ENCODE measurements at regions not wholly inside any gene's neighbourhood (a gene's known extent, or its start where the extent isn't known, plus 50 kb on each side); places are given as distances from the start of the nearest gene placed in this dataset.

GRCh38 chr21:35373998-35374397 lies 324.9 kb upstream of the RUNX1 start:
- DNase-seq (ENCODE audit: low read depth in 2 of 2): no peak

GRCh38 chr21:35372201-35372600 lies 323.1 kb upstream of the RUNX1 start:
- no peak for DNase-seq (ENCODE audit: low read depth in 2 of 2)

GRCh38 chr21:35370671-35371070 lies 321.6 kb upstream of the RUNX1 start:
- no peak for DNase-seq (ENCODE audit: low read depth in 2 of 2)

GRCh38 chr21:35370071-35370470 lies 321.0 kb upstream of the RUNX1 start:
- DNase-seq (ENCODE audit: low read depth in 2 of 2): no peak

- no peak for DNase-seq (ENCODE audit: low read depth in 2 of 2)
These were observed 319.2 kb upstream of the RUNX1 start for GRCh38 chr21:35368326-35368725.

GRCh38 chr21:35367553-35367952 lies 318.5 kb upstream of the RUNX1 start:
- no peak for DNase-seq (ENCODE audit: low read depth in 2 of 2)

- DNase-seq (ENCODE audit: low read depth in 2 of 2): peak; percentile 93 to 95
These were observed 317.4 kb upstream of the RUNX1 start for GRCh38 chr21:35366394-35367080.

- no peak for DNase-seq (ENCODE audit: low read depth in 2 of 2)
These were observed 314.4 kb upstream of the RUNX1 start for GRCh38 chr21:35363458-35363857.

GRCh38 chr21:35361988-35362387 lies 312.9 kb upstream of the RUNX1 start:
- DNase-seq (ENCODE audit: low read depth in 2 of 2): no peak

GRCh38 chr21:35360870-35361570 lies 311.9 kb upstream of the RUNX1 start:
- DNase-seq (ENCODE audit: low read depth in 2 of 2): no peak

- no peak for DNase-seq (ENCODE audit: low read depth in 2 of 2)
These were observed 310.0 kb upstream of the RUNX1 start for GRCh38 chr21:35359076-35359475.

- DNase-seq (ENCODE audit: low read depth in 2 of 2): no peak
These were observed 308.9 kb upstream of the RUNX1 start for GRCh38 chr21:35358008-35358407.

GRCh38 chr21:35357041-35357780 lies 308.1 kb upstream of the RUNX1 start:
- no peak for DNase-seq (ENCODE audit: low read depth in 2 of 2)

- no peak for DNase-seq (ENCODE audit: low read depth in 2 of 2)
These were observed 305.0 kb upstream of the RUNX1 start for GRCh38 chr21:35354078-35354477.

GRCh38 chr21:35352793-35353192 lies 303.7 kb upstream of the RUNX1 start:
- no peak for DNase-seq (ENCODE audit: low read depth in 2 of 2)

- peak; percentile 69 to 78 for DNase-seq (ENCODE audit: low read depth in 2 of 2)
These were observed 303.1 kb upstream of the RUNX1 start for GRCh38 chr21:35352066-35352770.

GRCh38 chr21:35351434-35351833 lies 302.3 kb upstream of the RUNX1 start:
- DNase-seq (ENCODE audit: low read depth in 2 of 2): no peak

- no peak for DNase-seq (ENCODE audit: low read depth in 2 of 2)
These were observed 301.9 kb upstream of the RUNX1 start for GRCh38 chr21:35350965-35351364.

GRCh38 chr21:35349376-35350080 lies 300.4 kb upstream of the RUNX1 start:
- DNase-seq (ENCODE audit: low read depth in 2 of 2): no peak

GRCh38 chr21:35348686-35349085 lies 299.6 kb upstream of the RUNX1 start:
- no peak for DNase-seq (ENCODE audit: low read depth in 2 of 2)

- DNase-seq (ENCODE audit: low read depth in 2 of 2): no peak
These were observed 297.6 kb upstream of the RUNX1 start for GRCh38 chr21:35346697-35347096.

- no peak for DNase-seq (ENCODE audit: low read depth in 2 of 2)
These were observed 296.9 kb upstream of the RUNX1 start for GRCh38 chr21:35345954-35346353.
